Spleen (tissue), 7 donors: ENCODE measurements at regions not wholly inside any gene's neighbourhood (a gene's known extent, or its start where the extent isn't known, plus 50 kb on each side); places are given as distances from the start of the nearest gene placed in this dataset.

Source experiments
- CTCF ChIP-seq, 11 experiments: fragments of 200-600 bp in 7 of 11; fragments of 450-650 bp in 4 of 11; sonication (generic) in 4 of 11; IDR thresholded peaks in 8 of 11; conservative IDR thresholded peaks in 3 of 11; 1 replicate in 7 of 11; 2 replicates in 4 of 11; pipeline versions ENCODE4 v1.4.0 to v1.8.0; 2016 to 2021; ENCODE audit warnings: antibody characterized with exemption in 11 of 11, inconsistent platforms in 4 of 11, mild to moderate bottlenecking in 1 of 11
- POLR2A ChIP-seq, 3 donors: fragments of 450-650 bp; IDR thresholded peaks; one replicate each; pipeline ENCODE4 v1.5.1; 2017; ENCODE audit warnings: antibody characterized with exemption in 3 of 3, mild to moderate bottlenecking in 1 of 3
- POLR2AphosphoS5 ChIP-seq, 3 donors: sonication (generic); formaldehyde crosslinking; IDR thresholded peaks; one replicate each; pipeline ENCODE4 v1.5.1; 2017; ENCODE audit warnings: antibody characterized with exemption in 3 of 3
- donor health status: DM: no; HTN: no; CAD: no; lungs with moderate emphysema.
- donor health status: DM: no; HTN: no; CAD: no.
- donor health status: DM: no; HTN: no; CAD: no.

- TF ChIP-seq CTCF (IDR thresholded peaks at IDR 0.05 in 8 of 11, conservative IDR thresholded peaks at IDR 0.05 in 3 of 11) (no peak), POLR2AphosphoS5 (IDR thresholded peaks at IDR 0.05) (no peak), POLR2A (IDR thresholded peaks at IDR 0.05) (no peak)
Observed at GRCh38 chr14:81677736-81678135, 144.1 kb upstream of the SEL1L start.
